Skeletal muscle satellite cell (primary cell): ENCODE measurements at regions not wholly inside any gene's neighbourhood (a gene's known extent, or its start where the extent isn't known, plus 50 kb on each side); places are given as distances from the start of the nearest gene placed in this dataset.
"Not testable (repeated sequence)": the region's sequence is repeated elsewhere in the genome, so short reads cannot be mapped to it uniquely, and the experiment has no call there.

Source experiments
- H3K27me3 ChIP-seq: 2 replicates; pipeline ENCODE4 v1.7.0; 2013; ENCODE audit warnings: low read length; ENCODE audit not compliant: control insufficient read depth, insufficient read depth
- H3K36me3 ChIP-seq: 2 replicates; pipeline ENCODE4 v1.7.0; 2013; ENCODE audit warnings: mild to moderate bottlenecking, control low read depth, low read length; ENCODE audit not compliant: insufficient read depth
- H3K4me1 ChIP-seq: 2 replicates; pipeline ENCODE4 v1.7.0; 2013; ENCODE audit warnings: low read length; ENCODE audit not compliant: control insufficient read depth, insufficient read depth
- H3K4me2 ChIP-seq: 2 replicates; pipeline ENCODE4 v1.7.0; 2013; ENCODE audit warnings: mild to moderate bottlenecking, low read length
- H3K4me3 ChIP-seq: 2 replicates; pipeline ENCODE4 v1.7.0; 2013; ENCODE audit warnings: low read length
- H3K9ac ChIP-seq: 2 replicates; pipeline ENCODE4 v1.7.0; 2013; ENCODE audit warnings: mild to moderate bottlenecking, low read depth, low read length, moderate library complexity
- H3K9me3 ChIP-seq: replicated peaks from 2 replicates; pipeline ENCODE4 v1.7.0; 2013; ENCODE audit warnings: mild to moderate bottlenecking, control low read depth, low read length

DNA sequence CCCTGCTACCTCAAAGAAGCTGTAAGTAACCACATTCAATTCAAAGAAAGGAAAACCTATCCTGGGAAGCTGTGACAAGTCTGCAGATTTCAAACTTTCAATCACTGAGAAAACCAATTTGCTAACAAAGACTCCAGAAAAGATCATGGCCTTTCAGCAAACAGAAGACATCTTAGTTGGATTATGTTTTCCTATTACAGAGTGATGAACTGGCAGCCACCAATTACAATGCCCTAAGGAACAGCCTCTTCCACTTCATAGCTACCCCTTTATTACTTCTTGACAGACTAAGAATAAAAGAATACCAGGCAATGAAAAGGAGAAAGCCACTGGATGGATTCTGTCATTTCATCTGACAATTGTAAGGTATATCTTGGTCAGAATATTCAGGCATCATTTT is 128.2 kb upstream of the RASEF start:
- H3K36me3 ChIP-seq = no peaks in the 10 kb centered on the region
- H3K9ac ChIP-seq = no peak overlapping the region
- no peak overlapping the region for H3K4me3 ChIP-seq
- peaks cover 4% of the 10 kb centered on the region for H3K27me3 ChIP-seq
- H3K9me3 ChIP-seq = no peaks in the 10 kb centered on the region
- no peaks in the 10 kb centered on the region for H3K4me1 ChIP-seq
- H3K4me2 ChIP-seq = no peak overlapping the region

DNA sequence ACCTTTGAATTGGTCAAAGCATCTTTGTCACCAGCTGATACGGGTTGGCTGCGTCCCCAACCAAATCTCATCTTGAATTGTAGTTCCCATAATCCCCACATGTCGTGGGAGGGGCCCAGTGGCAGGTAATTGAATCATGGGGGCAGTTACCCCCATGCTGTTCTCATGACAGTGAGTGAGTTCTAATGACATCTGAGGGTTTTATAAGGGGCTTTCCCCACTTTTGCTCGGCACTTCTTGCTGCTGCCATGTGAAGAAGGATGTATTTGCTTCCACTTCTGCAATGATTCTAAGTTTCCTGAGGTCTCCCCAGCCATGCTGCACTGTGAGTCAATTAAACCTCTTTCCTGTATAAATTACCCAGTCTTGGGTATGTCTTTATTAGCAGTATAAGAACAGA is 126.1 kb upstream of the RASEF start:
- not testable (repeated sequence) for H3K4me1 ChIP-seq, H3K36me3 ChIP-seq, H3K4me2 ChIP-seq, H3K9ac ChIP-seq, H3K4me3 ChIP-seq, H3K9me3 ChIP-seq
- peaks cover 10% of the 10 kb centered on the region for H3K27me3 ChIP-seq

DNA sequence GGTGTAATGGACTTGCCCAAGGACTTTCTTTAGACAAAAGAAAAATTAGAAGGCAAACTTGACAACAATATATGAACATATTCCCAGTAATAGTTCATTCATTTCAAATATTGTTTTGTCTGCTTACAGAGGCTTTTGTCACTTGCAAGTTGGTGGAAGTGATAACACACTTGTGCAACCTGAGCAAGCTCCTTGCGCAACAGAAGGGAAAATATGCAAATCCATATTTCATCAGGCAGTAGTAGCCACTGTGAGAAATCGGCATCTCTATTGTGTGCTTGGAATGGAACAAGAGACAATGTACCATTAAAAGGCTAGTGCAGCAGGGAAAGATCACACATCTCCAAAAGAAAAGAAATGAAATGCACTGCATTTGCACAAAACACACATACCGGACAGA is 125.3 kb upstream of the RASEF start:
- Histone ChIP-seq H3K4me3 (no peak overlapping the region), H3K9ac (no peak overlapping the region), H3K4me2 (no peak overlapping the region), H3K27me3 (peaks cover 11% of the 10 kb centered on the region), H3K36me3 (no peaks in the 10 kb centered on the region), H3K9me3 (no peaks in the 10 kb centered on the region), H3K4me1 (no peaks in the 10 kb centered on the region)

- Histone ChIP-seq H3K4me3 (no peak overlapping the region), H3K9me3 (no peaks in the 10 kb centered on the region), H3K9ac (no peak overlapping the region), H3K4me2 (no peak overlapping the region), H3K36me3 (no peaks in the 10 kb centered on the region), H3K27me3 (peaks cover 8% of the 10 kb centered on the region), H3K4me1 (no peaks in the 10 kb centered on the region)
Measured at GRCh38 chr9:83186155-83186737, 123.3 kb upstream of the RASEF start.

DNA sequence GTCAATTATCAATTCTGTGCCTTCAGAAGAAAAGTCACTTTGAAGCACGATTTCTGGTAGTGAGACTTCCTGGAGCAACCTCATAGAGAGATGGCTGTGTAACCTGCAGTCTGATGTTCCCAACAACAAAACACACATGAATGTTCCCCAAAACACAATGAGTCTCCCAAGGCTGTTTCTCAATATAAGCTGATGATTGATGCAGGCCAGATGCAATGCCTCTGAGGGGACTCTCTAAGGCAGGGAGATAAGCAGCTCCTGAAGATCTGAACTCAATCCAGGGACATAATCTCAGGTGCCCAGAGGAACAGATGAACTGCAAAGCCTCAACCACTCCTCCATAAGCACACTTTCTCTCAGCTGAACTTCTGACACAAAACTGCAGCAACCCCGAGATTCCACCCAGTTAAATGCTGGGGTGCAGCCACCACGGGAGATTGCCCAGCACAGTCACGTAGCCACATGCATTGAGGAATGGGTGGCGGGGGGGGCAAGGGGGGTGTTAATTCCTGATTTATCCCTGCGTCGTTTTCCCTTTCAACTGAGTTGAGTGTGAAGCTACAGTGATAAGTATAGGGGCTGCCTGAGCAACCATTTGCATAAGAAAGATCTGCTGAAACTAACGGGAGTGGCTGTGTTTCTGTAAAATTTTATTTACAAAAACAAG is 122.7 kb upstream of the RASEF start:
- no peak overlapping the region for H3K4me2 ChIP-seq
- no peak overlapping the region for H3K9ac ChIP-seq
- no peaks in the 10 kb centered on the region for H3K4me1 ChIP-seq
- H3K27me3 ChIP-seq = peaks cover 7% of the 10 kb centered on the region
- H3K36me3 ChIP-seq = no peaks in the 10 kb centered on the region
- H3K9me3 ChIP-seq = no peaks in the 10 kb centered on the region
- H3K4me3 ChIP-seq = no peak overlapping the region

DNA sequence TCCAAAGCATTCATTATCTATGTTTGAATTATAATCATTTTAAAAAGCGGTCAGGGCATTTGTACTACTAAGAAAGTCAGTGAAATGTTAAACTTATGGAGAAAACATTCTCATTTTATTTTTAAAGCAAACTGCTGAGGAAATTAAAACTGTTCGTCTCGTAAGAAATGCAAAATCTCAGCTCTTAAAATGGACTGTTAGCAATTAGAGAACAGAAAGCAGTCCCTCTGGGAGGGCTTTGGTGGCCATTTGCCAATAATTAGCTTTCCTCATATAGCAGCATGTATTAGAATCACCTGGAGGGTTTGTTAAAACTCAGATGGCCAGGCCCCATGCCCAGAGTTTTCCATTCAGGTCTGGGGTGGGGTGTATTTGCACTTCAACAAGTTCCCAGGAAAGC is 120.7 kb upstream of the RASEF start:
- Histone ChIP-seq H3K36me3 (no peaks in the 10 kb centered on the region), H3K27me3 (peaks cover 7% of the 10 kb centered on the region), H3K9ac (no peak overlapping the region), H3K4me2 (no peak overlapping the region), H3K9me3 (no peaks in the 10 kb centered on the region), H3K4me3 (no peak overlapping the region), H3K4me1 (no peaks in the 10 kb centered on the region)

DNA sequence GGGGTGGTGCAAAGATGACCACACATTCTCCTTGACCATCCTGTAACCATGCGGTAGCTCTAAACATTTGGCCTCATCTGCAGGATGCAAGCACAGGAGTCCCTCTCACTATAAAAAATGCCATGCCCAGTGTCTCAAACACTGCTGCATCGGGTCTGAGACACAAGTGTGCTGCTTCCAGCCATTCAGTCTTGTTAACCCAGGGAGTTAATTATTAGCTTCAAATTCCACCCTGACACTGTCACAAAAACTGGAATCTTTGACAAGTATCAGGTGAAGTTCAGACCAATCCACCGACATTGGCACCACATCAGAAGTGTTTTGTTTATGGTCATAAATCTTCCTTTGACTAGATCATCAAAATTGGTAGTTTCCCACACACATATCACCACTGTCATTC is 119.1 kb upstream of the RASEF start:
- Histone ChIP-seq H3K4me3 (no peak overlapping the region), H3K4me1 (no peaks in the 10 kb centered on the region)

DNA sequence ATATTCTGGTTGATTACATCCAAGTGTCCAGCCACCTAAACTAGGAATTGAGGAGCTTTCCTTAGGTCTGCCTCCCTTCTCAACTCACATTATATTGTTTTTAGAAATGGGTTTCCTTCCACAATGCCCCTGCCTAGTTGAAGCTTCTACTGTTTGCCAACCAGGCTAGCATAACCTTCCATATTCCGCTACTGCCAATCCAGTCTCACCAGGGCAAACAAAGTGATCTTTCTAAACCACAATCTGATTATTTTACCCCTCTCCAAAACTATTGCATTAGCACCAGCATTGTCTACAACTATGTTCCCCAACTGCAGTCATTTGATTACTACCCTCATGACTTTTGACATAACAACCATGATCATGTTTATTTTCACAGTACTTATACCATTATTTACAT is 115.8 kb upstream of the RASEF start:
- H3K4me1 ChIP-seq = no peaks in the 10 kb centered on the region
- H3K27me3 ChIP-seq = no peaks in the 10 kb centered on the region
- H3K9ac ChIP-seq = no peak overlapping the region

More for the DNA sequence above, 119.1 kb upstream of the RASEF start:
- Histone ChIP-seq H3K9ac (no peak overlapping the region), H3K27me3 (peaks cover 7% of the 10 kb centered on the region), H3K4me2 (no peak overlapping the region), H3K36me3 (no peaks in the 10 kb centered on the region), H3K9me3 (no peaks in the 10 kb centered on the region)

DNA sequence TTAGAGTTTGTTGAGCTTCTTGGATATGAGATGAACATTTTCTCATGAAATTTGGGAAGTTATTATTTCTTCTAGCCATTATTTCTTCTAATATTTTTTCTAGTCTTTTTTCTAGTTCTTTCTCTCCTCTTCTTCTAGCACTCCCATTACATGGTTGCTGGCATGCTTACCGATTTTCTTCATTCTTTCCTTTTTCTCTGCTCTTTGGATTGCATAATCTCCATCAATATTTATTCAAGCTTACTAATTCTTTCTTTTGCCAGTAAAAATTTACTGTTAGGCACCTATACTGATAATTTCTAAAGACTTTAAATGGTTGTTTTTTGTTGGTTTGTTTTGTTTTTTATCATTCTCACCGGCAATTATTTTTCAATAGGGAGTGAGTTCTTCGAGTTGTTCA is 114.8 kb upstream of the RASEF start:
- no peaks in the 10 kb centered on the region for H3K27me3 ChIP-seq
- H3K9me3 ChIP-seq = no peaks in the 10 kb centered on the region
- no peak overlapping the region for H3K4me3 ChIP-seq
- H3K9ac ChIP-seq = no peak overlapping the region
- H3K4me2 ChIP-seq = no peak overlapping the region
- no peaks in the 10 kb centered on the region for H3K4me1 ChIP-seq
- H3K36me3 ChIP-seq = no peaks in the 10 kb centered on the region

More for the DNA sequence above, 115.8 kb upstream of the RASEF start:
- no peaks in the 10 kb centered on the region for H3K36me3 ChIP-seq
- no peak overlapping the region for H3K4me3 ChIP-seq
- no peak overlapping the region for H3K4me2 ChIP-seq
- H3K9me3 ChIP-seq = no peaks in the 10 kb centered on the region

DNA sequence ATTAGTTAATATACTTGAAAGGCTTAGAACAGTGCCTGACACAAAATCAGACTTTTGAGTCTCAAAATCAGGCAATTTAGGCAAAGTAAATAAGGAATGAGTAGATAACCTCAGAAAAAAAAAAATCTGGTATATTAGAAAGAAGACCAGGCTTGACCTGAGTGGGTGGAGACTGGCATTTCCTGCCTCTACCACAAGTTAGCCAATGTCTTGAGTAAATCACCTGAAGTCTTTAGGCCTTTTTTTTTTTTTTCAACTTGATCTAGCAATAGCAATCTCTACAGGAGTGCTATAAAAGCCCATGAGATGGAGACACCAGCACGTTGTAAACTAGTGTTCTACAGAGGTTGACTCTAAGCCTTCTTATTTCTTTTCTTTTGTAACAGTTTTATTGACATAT is 104.2 kb upstream of the RASEF start:
- Histone ChIP-seq H3K36me3 (no peaks in the 10 kb centered on the region), H3K9ac (no peak overlapping the region), H3K4me2 (no peak overlapping the region), H3K4me1 (no peaks in the 10 kb centered on the region), H3K27me3 (no peaks in the 10 kb centered on the region), H3K9me3 (no peaks in the 10 kb centered on the region), H3K4me3 (no peak overlapping the region)

DNA sequence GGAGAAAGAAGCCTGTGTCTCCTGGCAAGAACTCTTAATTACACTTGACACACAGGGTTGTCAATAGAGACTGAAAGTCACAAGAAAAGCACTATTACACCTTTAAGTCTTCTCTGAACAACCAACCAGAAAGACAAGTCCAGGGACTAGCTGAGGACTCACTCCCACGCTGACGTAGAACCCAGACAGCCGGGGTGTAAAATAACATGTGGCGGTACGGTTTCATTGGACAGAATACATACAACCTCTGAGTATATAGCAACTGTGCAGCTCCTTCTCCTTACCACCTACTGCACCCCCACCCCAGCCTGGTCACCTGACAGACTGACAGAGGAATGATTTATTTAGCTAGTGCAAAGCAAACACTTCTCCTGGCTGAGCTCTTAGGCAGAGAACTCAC is 103.4 kb upstream of the RASEF start:
- Histone ChIP-seq H3K4me1 (no peaks in the 10 kb centered on the region), H3K9me3 (no peaks in the 10 kb centered on the region), H3K4me2 (no peak overlapping the region), H3K36me3 (no peaks in the 10 kb centered on the region), H3K4me3 (no peak overlapping the region), H3K27me3 (no peaks in the 10 kb centered on the region), H3K9ac (no peak overlapping the region)

GRCh38 chr9:83155733-83156132 is 92.8 kb upstream of the RASEF start:
- no peak overlapping the region for H3K4me3 ChIP-seq
- H3K4me2 ChIP-seq = no peak overlapping the region
- H3K27me3 ChIP-seq = no peaks in the 10 kb centered on the region
- H3K4me1 ChIP-seq = peaks cover 18% of the 10 kb centered on the region
- no peak overlapping the region for H3K9ac ChIP-seq
- no peaks in the 10 kb centered on the region for H3K9me3 ChIP-seq
- no peaks in the 10 kb centered on the region for H3K36me3 ChIP-seq
